Germinal center (tissue), 1 donor: ENCODE measurements at regions not wholly inside any gene's neighbourhood (a gene's known extent, or its start where the extent isn't known, plus 50 kb on each side); places are given as distances from the start of the nearest gene placed in this dataset.
"Not testable (repeated sequence)": the region's sequence is repeated elsewhere in the genome, so short reads cannot be mapped to it uniquely, and the experiment has no call there.

Source experiments
- DNase-seq: peaks from one replicate; pipeline ENCODE4 v3.0.0; 2012; ENCODE audit warnings: mixed read lengths, low spot score

DNA sequence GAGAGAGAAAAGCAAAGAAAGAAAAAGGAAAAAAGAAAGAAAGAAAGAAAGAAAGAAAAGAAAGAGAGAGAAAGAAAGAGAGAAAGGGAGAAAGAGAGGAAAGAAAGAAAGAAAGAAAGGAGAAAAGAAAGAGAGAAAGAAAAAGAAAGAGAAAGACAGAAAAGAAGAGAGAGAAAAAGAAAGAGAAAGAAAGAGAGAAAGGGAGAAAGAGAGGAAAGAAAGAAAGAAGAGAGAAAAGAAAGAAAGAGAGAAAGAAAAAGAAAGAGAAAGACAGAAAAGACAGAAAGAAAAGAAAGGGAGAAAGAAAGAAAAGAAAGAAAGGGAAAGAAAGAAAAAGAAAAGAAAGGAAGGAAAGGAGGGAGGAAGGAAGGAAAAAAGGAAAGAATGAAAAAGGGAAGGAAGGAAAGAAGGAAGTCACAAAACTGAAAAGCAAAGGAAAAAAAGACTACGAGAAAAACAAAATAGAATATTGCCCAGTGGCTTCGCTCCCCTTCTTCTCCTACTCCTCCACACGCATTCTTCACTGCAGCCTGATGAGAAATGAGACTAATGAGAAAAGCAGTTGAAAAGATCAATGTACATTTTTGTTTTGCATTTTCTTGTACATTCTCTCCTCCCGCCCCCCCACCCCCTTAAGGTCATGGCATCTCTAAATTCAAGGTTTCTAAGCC lies 170.0 kb downstream of the SOD2 start:
- no peak for DNase-seq

DNA sequence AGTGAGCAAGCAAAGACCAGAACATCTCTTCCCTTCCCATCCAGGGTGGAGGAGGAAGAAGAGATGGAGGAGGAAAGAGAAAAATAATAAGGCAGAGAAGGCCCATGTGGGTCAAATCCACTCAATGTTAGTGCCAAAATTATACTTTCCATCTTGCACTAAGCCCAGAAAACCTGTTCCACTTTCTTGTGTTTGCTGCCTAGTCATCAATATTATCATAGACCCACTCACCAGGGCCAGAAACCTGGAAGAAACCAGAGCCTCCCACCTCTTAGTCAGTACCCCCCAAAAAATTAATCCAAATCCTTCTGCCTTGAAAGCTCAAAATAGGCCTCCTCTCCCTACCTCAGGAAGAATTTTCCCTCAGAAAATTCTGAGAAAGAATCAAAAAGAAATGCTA lies 171.1 kb downstream of the SOD2 start:
- DNase-seq: no peak

DNA sequence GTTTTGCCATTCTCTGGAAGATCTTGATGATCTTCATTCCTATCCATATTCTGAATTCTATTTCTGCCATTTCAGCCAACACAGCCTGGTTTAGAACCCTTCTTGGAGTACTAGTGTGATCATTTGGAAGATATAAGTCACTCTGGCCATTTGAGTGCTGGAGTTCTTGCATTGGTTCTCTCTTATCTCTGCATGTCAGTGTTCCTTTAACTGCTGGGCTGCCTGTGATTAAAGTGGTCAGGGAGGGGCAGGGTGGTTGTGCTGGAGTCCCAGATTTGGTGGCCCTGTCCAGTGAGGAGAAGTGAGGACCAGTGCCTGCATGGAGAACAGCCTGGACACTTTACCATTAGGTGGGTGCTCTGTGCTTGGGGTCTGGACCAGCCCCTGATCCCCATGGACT lies 173.0 kb downstream of the SOD2 start:
- no peak for DNase-seq

DNA sequence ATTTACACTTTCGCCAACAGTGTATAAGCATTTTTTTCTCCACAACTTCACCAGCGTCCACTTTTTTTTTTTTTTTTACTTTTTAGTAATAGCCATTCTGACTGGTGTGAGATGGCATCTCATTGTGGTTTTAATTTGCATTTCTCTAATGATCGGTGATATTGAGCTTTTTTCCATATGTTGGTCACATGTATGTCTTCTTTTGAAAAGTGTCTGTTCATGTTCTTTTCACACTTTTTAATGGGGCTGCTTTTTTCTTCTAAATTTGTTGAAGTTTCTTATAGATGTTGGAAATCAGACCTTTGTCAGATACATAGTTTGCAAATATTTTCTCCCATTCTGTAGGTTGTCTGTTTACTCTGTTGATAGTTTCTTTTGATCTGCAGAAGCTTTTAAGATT lies 177.2 kb downstream of the SOD2 start:
- not testable (repeated sequence) for DNase-seq

DNA sequence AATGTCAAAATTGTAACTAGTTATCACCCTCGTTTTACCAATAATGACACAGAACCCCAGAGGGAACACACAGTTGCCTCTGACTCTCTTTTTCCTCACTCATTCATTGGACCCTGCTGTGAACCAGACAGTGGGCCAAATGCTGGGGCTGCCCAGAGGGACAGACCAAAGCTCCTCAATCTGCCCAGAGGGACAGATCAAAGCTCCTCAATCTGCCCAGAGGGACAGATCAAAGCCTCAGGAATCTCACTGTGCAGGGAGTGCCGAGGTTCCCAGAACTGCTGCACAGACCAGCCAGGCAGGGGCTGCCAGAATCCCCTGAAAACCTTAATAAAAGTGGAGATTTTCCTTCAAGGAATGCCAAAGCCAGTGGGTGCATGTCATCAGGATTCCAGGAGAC lies 179.1 kb downstream of the SOD2 start:
- no peak for DNase-seq

DNA sequence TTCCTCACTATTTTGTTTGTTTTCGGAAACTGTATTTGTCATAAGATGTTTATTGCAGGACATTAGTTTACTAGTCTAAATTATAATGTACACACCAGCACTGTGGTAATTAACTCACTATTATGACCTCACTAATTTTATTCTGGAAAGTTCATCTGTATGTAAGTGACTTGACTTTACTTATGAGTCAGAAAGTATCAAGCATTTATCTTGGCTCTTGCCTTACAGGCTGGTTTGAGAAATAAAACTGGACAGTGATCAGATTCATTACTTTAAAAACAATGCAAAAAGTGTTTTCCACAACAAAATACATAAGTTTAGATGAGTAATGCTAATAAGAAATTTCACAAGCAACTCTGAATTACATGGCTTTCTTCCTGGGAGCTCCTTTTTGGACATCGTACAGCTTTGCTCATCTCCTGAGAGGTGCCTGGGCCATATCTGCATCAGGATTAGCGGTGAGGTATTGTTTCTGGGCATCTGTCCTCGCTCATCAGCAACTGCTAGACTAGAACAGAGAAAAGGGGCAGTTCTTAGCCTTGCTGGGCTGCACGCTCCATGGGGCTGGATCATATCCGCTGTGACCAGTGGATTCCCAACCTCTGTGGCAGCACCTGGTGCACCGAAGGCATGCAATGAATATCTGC lies 179.8 kb downstream of the SOD2 start:
- DNase-seq: no peak

DNA sequence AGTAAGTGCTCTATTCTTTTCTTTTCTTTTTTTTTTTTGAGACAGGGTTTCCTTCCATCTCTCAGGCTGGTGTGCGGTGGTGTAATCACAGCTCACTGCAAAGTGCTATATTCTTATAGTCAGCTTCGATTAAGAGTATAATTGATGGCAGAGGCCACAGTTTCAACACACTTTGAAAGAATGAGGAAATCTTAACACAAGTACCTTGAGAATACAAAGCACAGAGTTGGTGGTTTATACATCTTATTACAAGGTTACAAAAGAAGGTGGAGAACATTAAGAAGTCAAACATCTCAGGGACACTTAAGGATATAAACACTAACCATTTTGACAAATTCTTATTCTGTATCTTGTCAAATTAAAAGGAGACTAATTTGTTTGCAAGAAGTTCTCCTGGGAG lies 180.5 kb downstream of the SOD2 start:
- DNase-seq: no peak

DNA sequence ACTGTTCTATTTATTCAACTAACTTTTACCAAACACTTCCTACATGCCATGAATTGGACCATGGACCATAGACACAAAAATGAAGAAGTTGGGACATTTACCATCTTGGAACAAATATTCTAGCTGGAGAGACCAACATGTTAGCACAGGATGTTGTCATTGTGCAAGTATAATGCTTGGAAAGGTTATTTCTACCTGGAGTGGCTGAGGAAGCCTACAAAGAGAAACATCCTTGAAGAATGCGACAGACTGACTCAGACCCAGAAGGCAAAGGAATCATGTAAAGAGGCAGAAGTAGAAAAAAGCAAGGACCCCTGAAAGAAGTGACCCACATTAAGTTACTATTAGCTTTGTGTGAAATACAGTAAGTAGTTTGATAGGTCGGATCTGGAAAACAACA lies 180.9 kb downstream of the SOD2 start:
- DNase-seq: no peak

DNA sequence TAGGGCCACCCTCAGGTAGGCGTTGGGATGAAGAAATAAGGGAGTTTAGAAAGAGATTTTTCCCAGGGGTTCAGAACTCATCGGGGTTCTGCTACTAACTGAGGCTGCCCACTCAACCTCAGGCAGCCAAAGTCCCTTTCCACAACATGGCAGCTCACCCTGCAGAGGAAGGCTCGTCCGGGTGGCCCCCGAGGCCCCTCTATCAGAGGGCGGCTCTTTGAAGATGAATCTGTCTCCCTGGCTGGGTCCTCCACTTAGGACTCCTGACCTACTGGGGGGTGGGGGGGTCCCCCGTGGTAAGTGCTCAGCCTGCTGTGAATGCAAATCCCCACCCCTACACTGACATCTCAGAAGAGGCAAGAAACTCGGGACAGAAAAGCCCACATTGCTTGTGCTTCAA lies 182.9 kb downstream of the SOD2 start:
- no peak for DNase-seq

DNA sequence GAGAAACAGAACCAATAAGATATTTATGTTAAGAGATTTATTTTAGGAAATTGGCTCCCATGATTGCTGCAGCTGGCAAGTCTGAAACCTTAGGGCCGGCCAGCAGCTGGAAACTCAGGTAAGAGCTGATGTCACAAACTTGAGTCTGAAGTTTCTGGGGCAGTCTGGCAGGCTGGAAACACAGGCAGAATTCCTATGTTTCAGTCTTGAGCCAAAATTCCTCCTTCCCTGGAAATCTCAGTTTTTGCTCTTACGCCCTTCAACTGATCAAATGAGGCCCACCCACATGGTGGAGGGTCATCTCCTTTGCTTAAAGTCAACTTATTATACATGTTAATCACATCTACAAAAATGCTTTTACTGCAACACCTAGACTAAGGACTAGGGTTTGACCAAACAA lies 184.1 kb downstream of the SOD2 start:
- no peak for DNase-seq

DNA sequence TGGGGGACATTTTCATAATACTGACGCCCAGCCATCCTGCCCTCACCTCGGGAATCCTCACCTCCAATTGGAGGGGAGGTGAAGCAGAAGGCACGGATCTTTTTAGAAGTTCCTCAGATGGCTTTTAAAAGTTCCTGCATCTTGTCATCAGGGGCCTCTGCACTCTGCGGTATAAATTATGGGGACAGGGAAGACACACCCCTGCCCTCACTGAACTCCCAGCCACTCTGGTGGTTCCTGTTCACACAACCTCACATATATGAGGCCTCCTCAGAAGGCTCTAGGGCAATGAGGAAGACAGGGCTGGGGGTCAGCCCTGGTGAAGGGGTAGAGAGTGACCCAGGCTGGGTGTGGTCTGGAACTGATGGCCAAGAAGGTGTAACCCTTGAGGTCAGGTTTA lies 187.0 kb downstream of the SOD2 start:
- DNase-seq: no peak

DNA sequence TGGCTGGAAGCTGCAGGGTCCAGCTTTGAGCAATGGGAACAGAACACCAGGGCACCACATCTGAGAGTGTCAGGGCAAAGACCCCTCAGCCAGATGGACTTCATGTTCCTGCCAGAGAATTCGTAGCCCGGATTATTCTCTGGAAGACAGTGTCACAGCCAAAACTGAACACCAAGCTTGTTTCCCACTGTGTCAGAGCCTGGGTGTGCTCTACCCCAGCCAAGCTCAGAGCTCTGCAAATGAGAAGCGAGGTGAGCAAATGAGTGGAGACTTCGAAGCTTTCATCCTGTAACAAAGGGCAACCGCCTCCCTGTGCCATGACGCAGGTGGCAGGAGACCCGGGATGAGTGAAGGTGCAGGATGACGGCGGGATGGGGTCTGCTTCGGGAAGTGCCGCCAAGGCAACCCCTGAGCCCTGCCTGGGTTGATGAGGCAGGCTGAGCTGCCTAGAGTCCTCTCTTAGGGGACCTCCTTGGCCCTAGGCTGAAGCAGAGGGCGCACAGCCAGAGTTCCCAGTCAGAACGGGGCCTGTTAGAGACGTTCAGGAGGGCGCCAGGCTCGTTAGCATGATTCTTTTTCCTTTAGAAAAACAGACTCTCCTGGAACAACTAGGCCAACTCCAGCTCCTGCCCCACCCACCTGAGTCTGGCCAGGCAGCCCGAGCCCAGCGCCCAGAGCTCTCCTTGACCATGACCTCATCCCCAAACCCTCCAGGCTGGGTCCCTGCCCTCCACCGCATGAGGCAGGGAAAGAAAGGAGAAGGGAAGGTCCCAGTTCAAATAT lies 187.7 kb downstream of the SOD2 start:
- no peak for DNase-seq

DNA sequence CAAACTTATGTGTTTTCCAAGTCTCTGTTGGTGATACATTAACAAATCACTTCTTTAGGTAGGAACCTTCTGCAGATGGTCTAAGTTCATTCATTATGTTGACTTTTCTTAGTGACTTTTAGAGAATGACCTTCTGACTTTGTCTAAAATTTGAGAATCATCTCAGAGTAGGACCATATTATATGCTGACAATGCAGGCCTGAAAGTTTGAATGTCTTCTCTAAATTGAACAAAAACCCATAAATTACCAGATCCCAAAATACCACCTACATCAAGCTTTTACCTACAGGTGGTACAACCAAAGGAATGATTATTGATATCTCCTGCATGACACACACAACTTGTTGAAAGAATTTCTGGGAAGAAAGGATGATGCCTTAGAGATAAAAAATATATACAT lies 191.5 kb downstream of the SOD2 start:
- no peak for DNase-seq

DNA sequence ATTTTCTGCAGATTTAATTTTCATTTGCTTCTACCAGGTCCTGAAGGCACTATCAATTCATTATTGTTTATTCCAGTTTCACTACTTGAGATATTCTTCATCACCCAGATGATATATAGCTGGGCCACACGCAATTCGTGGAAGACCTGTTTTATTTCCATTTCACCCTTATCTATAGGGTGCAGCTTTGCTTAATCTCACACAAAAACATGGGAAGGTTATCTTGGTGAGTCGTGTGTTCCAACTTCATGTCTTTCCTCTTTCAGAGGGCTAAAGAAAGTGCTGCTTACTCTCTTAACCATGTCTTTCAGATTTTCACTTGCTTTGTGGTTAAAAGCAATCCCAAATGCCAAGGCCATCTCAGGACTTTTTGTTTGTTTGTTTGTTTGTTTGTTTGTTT lies 194.0 kb downstream of the SOD2 start:
- no peak for DNase-seq

DNA sequence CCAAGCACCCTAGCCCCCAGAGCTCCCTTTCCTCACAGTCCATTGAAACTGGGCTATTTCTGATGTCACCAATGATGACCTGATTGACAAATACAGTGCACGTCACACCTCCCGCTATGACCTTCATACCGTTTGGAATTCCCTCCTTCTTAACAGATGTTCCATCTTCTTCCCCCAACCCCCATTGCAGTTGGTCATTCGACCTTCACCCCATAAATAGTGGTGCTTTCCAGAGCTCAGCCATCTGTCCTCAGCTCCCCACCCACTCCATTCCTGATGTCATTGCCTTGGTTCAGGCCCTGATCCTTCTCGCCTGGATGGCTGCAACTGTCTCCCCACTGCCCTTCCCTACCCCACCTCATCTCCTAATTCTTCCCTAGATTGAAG lies 198.5 kb downstream of the SOD2 start:
- no peak for DNase-seq

DNA sequence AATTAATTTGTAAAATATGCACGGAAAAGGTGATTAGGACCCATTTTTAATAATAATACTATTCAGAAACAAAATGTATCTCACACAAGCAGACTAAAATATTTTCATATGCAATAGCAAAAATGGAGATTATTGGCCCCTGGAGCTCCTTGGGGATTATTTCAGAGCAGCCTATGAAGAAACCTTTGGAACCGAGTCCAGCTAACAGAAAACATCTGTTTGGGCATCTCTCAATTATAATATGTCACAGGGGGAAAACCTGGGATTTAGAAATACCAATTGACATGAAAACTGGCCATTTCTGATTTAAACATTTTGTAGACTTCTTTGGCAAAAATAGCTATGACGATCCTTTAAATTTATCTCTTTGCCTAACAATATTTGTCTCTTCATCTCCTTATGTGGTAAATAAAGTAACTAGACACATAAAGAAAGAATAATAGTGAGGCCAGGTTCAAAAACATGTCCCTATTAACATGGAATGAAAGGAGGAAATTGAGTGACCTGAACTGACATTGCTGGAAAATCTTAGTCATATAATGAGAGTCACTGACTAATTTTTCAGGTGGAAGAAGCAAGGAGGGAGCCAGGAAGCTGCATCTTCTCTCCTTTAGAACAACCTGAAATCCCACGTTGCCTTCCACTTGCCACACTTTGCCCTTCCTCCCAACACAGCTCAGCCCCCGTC lies 199.0 kb downstream of the SOD2 start:
- no peak for DNase-seq

DNA sequence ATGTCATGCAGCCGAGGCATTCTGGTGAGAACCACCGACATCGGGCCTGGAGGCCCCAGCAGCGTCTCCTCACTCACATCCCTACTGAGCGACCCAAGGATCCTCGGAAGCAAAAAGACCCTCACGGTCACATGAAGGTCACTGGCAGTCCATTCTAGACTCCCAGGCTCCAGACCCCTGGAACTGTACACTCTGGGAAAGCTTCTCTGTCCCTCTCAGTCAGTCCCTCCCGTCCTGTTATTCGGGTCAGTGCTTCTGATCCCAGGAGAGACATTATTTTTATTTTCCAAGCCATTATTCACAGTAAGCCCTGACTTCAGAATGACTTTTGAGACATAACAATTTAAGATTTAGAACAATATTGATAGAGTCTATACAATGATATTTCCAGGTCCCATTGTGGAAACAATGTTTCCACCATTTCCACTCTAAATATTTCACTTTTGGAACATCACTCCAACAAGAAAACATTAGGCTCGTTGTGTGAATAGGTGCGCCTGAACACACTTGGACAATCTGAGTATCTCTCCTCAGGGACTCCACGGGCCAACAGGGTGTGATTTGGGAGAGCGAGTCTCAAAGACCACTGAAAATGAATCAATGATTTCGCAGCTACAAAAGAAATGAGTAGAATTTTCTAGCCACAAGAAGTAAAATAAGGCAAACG lies 199.7 kb downstream of the SOD2 start:
- DNase-seq: no peak

DNA sequence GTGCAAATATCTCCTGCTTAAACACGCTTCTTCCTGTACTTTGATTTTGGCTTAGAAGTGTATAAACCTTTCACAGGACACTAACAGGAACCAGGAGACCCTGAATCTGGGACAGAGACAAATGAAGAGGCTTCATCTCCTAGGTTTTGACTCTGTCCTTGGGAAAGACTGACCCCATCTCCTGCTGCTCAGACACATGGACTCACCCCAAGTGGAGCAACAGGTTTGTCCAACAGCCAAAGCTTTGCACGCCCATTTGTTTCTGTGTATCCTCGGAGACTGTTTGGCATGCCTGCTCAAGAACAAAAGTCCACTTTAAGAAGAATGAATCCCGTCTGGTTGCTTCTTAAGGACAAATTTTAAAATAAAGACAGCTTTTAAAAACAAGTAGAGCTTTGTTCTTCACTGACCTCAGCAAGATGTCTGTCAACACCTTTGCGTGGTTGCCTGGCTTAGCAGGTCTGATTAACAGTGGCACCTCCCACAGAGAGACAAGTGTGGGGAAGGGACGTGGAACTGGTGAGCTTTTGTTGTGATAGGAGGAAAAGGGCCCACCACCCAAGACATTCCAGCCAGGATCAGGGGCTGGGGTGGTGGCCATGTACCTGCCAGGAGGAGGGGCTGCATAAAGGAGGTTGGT lies 202.6 kb downstream of the SOD2 start:
- no peak for DNase-seq

DNA sequence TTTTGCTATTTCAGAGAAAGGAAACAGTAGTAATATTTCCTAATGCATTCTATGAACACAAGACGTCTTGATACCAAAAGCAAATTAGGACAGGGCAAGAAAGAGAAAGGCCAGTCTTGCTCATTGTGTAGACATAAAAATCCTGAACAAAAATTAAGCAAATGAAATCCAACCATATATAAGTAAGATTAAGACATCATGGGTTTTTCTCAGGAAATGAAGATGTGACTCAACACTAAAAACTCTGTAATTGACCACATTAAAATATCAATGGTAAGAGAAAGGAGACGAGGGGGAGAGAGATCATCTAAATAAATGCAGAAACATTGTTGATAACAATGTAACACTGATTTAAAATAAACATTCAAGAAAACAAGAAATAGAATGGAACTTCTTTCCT lies 205.4 kb downstream of the SOD2 start:
- DNase-seq: no peak

DNA sequence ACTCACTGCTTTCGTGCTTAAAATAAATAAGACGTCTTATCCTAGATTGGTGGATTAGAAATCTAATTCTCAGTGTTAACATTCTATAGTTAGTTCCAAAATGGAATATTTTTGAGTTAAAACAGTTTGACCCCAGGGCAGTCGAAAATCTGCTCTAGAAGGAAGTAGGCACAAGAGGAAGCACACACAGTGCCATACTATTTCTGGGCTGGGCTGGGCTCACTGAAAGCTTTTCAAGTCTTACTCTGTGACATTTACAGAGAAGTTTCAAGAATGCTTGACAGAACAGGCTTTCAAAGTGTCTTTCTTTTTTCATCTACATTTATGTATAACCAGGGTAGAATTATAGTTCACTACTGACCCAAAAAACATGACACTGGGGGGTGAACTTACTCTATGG lies 209.8 kb downstream of the SOD2 start:
- DNase-seq: no peak

DNA sequence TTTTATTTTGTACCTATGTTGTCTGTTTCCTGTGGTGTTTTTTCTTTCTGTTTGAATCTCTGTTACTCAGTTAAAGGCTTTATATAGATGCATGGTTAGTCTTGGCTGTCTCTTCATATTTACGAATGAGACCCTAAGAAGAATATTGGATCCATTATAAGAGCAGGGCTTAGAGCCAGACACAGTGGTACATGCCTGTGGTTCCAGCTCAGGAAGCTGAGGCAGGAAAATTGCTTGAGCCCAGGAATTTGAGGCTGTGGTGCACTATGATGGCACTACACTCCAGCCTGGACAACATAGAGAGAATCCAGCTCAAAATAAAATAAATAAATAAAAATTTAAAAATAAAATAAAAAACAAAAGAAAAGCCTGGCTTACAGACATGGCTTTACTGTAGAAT lies 211.1 kb downstream of the SOD2 start:
- no peak for DNase-seq

DNA sequence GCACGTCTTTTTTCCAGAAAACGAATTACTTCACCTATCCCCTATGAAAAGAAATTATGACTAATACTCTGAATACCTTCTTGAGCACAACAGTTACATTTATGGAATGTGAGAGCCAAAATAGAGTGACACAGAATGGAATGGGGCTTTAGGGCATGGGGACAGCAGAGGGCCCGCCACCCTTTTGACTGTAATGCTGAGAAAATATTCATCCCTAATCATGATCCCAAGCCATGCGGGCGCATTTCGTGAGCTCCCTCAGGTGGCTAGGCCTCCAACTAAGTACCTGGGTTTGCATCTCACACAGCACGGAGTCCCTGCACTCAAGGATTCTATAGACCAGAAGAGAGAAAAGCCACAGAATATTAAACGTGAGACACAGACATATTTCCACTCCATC lies 212.6 kb downstream of the SOD2 start:
- DNase-seq: no peak
